ENCODE measurements at regions not wholly inside any gene's neighbourhood (a gene's known extent, or its start where the extent isn't known, plus 50 kb on each side); places are given as distances from the start of the nearest gene placed in this dataset.

DNA sequence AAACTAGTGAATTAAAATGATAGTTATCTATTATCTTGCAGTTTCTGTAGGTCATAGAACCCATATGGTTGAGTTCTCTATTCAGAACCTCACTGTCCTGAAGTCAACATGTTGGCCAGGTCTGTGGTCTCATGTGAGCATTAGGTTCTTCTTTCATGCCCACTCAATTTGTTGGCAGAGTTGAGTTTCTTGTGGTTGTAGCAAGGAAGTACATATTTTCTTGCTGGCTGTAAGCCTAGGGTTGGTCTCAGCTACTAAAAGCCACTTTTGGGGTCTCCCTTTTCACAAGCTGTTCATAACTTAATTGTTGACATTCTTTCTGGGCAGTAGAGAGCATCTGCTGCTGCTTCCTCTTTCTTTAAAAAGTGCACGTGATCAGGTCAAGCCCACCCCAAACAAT lies 1165.1 kb upstream of the NCAM2 start:
- POLR2A ChIA-PET: no interaction called here
- peaks cover 3% of the 10 kb centered on the region for H3K4me1 ChIP-seq (ENCODE audit: control insufficient read depth, extremely low read depth, insufficient read depth, low read length)
- TF ChIP-seq CTCF (IDR thresholded peaks at IDR 0.05; ENCODE audit: extremely low read depth in 1 of 2, insufficient read depth in 1 of 2, low read depth in 1 of 2, low read length in 2 of 2): no peak
- TF ChIP-seq POLR2A (IDR thresholded peaks at IDR 0.05; ENCODE audit: low read depth, low read length): no peak
- TF ChIP-seq EZH2 (IDR thresholded peaks at IDR 0.05; ENCODE audit: borderline replicate concordance, low read depth, low read length, severe bottlenecking): no peak
- TF ChIP-seq GATA2 (IDR thresholded peaks at IDR 0.05; ENCODE audit: insufficient read depth, insufficient read length, low read depth, low read length): no peak
- TF ChIP-seq FOS (IDR thresholded peaks at IDR 0.05; ENCODE audit: borderline replicate concordance, insufficient read depth, low read length): no peak
- H3K79me2 ChIP-seq (ENCODE audit: control insufficient read depth, insufficient read depth, low read length): no peaks in the 10 kb centered on the region
- H3K27me3 ChIP-seq (ENCODE audit: control insufficient read depth in 2 of 2, insufficient read depth in 2 of 2, low read length in 2 of 2): no peaks in the 10 kb centered on the region
- no peak overlapping the region for H3K9ac ChIP-seq (replicated peaks; ENCODE audit: extremely low read depth, insufficient read depth, low read length)
- no peak overlapping the region for H3K4me3 ChIP-seq (replicated peaks in 1 of 3; ENCODE audit: insufficient read depth in 1 of 3, low read depth in 1 of 3, low read length in 3 of 3)
- H3K9me1 ChIP-seq (replicated peaks; ENCODE audit: control insufficient read depth, extremely low read depth, insufficient read depth, low read length): no peaks in the 10 kb centered on the region
- FAIRE-seq: no peak
- CTCF ChIA-PET: no interaction called here
- no peak overlapping the region for H3K4me2 ChIP-seq (ENCODE audit: insufficient read depth, low read length)
- dilution Hi-C loops (cut with MboI; ENCODE audit: extremely low pct_ligation_motif_present, low sequenced_read_pairs): no loop called here
- no peak overlapping the region for H3K27ac ChIP-seq (ENCODE audit: insufficient read depth, low read depth, low read length)
- DNase-seq (ENCODE audit: low read depth, low spot score): no peak
- H2AFZ ChIP-seq (ENCODE audit: low read depth, low read length): no peak overlapping the region
- BruUV-seq (replicated peaks): no TSS peak
- H4K20me1 ChIP-seq (replicated peaks; ENCODE audit: control insufficient read depth, extremely low read depth, insufficient read depth, low read length): no peaks in the 10 kb centered on the region
- H3K9me3 ChIP-seq (replicated peaks; ENCODE audit: control insufficient read depth, insufficient read depth, low read length): no peaks in the 10 kb centered on the region
- intact Hi-C loops (cut with micrococcal nuclease): no loop called here
- no peaks in the 10 kb centered on the region for H3K36me3 ChIP-seq (ENCODE audit: control insufficient read depth in 2 of 2, extremely low read depth in 1 of 2, insufficient read depth in 2 of 2, low read length in 2 of 2)

DNA sequence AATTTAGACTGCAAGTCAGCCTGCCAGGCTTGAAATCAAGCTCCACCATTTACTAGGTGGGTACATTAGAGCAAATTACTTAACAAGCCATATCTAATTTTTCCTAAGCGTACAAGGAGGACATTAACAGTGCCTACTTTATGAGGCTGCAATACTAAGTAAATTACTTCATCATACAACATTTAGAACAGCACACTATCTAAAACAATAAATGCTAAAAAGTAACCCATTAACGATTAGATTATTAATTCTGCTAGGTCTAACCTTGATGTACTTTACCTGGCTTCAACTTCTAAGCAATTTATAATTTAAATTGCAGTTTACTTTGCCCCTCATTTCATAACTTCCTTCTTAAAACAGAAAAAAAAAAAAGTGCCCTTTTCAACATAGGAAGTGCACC lies 1155.6 kb upstream of the NCAM2 start:
- H3K9me3 ChIP-seq (replicated peaks; ENCODE audit: control insufficient read depth, insufficient read depth, low read length): no peaks in the 10 kb centered on the region
- no peak overlapping the region for H2AFZ ChIP-seq (ENCODE audit: low read depth, low read length)
- H3K27me3 ChIP-seq (ENCODE audit: control insufficient read depth in 2 of 2, insufficient read depth in 2 of 2, low read length in 2 of 2): no peaks in the 10 kb centered on the region
- no peak overlapping the region for H3K27ac ChIP-seq (ENCODE audit: insufficient read depth, low read depth, low read length)
- no peaks in the 10 kb centered on the region for H3K36me3 ChIP-seq (ENCODE audit: control insufficient read depth in 2 of 2, extremely low read depth in 1 of 2, insufficient read depth in 2 of 2, low read length in 2 of 2)
- no TSS peak for BruUV-seq (replicated peaks)
- no peak for TF ChIP-seq CTCF (IDR thresholded peaks at IDR 0.05; ENCODE audit: extremely low read depth in 1 of 2, insufficient read depth in 1 of 2, low read depth in 1 of 2, low read length in 2 of 2)
- no peak for TF ChIP-seq MAX (IDR thresholded peaks at IDR 0.05; ENCODE audit: insufficient read depth, insufficient read length)
- no peak for TF ChIP-seq FOS (IDR thresholded peaks at IDR 0.05; ENCODE audit: borderline replicate concordance, insufficient read depth, low read length)
- no peak for TF ChIP-seq MYC (IDR thresholded peaks at IDR 0.05; ENCODE audit: low read depth, low read length)
- TF ChIP-seq POLR2AphosphoS5 (IDR thresholded peaks at IDR 0.05; ENCODE audit: insufficient read depth, low read depth, low read length): no peak
- TF ChIP-seq POLR2A (IDR thresholded peaks at IDR 0.05; ENCODE audit: low read depth, low read length): no peak
- TF ChIP-seq GATA2 (IDR thresholded peaks at IDR 0.05; ENCODE audit: insufficient read depth, insufficient read length, low read depth, low read length): no peak
- TF ChIP-seq EZH2 (IDR thresholded peaks at IDR 0.05; ENCODE audit: borderline replicate concordance, low read depth, low read length, severe bottlenecking): no peak
- no peak for TF ChIP-seq JUN (IDR thresholded peaks at IDR 0.05; ENCODE audit: borderline replicate concordance, insufficient read depth, insufficient read length, low read depth)
- H3K4me3 ChIP-seq (replicated peaks in 1 of 3; ENCODE audit: insufficient read depth in 1 of 3, low read depth in 1 of 3, low read length in 3 of 3): no peak overlapping the region
- H3K9ac ChIP-seq (replicated peaks; ENCODE audit: extremely low read depth, insufficient read depth, low read length): no peak overlapping the region
- dilution Hi-C loops (cut with MboI; ENCODE audit: extremely low pct_ligation_motif_present, low sequenced_read_pairs) (no loop called here), intact Hi-C loops (cut with micrococcal nuclease) (no loop called here)
- peaks cover 10% of the 10 kb centered on the region for H3K4me1 ChIP-seq (ENCODE audit: control insufficient read depth, extremely low read depth, insufficient read depth, low read length)
- no peaks in the 10 kb centered on the region for H3K9me1 ChIP-seq (replicated peaks; ENCODE audit: control insufficient read depth, extremely low read depth, insufficient read depth, low read length)
- CTCF ChIA-PET: no interaction called here
- H4K20me1 ChIP-seq (replicated peaks; ENCODE audit: control insufficient read depth, extremely low read depth, insufficient read depth, low read length): no peaks in the 10 kb centered on the region
- H3K79me2 ChIP-seq (ENCODE audit: control insufficient read depth, insufficient read depth, low read length): no peaks in the 10 kb centered on the region
- H3K4me2 ChIP-seq (ENCODE audit: insufficient read depth, low read length): no peak overlapping the region
- POLR2A ChIA-PET: no interaction called here
- DNase-seq (ENCODE audit: low read depth, low spot score) (no peak), FAIRE-seq (no peak)

Measured in endothelial cell of umbilical vein (primary cell).